ENCODE measurements at regions not wholly inside any gene's neighbourhood (a gene's known extent, or its start where the extent isn't known, plus 50 kb on each side); places are given as distances from the start of the nearest gene placed in this dataset.

DNA sequence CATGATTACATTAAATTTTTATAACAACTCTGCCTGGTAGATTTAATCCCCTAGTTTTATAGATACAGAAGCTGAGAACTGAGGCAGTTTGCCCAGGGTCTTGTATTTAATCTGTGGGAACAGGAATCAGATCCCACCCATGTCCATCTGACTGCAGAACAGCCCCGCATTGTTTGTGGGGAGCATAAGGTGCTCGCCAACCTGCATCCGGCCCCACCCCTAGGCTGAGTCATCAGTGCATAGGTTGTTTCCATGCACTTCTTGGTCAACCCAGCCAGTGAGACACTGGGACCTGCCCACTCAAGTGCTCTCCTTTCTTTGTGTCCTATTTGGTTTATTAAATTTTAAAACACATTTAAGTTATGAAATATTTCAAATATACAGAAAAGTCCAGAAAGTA lies 266.2 kb downstream of the OPA1 start:
- intact Hi-C loops (cut with DNase I; ENCODE audit: low total_unique reads), result loop anchor here (1.0 kb wide), 1 partner anchor 15 kb away; no protein-coding TSS in a partner anchor
- no peak overlapping the region for H3K4me3 ChIP-seq
- H3K27me3 ChIP-seq, result no peaks in the 10 kb centered on the region
- H3K9me3 ChIP-seq, result no peaks in the 10 kb centered on the region
- no peak for TF ChIP-seq POLR2A (IDR thresholded peaks at IDR 0.05)
- no peak for TF ChIP-seq POLR2AphosphoS5 (IDR thresholded peaks at IDR 0.05)
- TF ChIP-seq, protein P1, sequence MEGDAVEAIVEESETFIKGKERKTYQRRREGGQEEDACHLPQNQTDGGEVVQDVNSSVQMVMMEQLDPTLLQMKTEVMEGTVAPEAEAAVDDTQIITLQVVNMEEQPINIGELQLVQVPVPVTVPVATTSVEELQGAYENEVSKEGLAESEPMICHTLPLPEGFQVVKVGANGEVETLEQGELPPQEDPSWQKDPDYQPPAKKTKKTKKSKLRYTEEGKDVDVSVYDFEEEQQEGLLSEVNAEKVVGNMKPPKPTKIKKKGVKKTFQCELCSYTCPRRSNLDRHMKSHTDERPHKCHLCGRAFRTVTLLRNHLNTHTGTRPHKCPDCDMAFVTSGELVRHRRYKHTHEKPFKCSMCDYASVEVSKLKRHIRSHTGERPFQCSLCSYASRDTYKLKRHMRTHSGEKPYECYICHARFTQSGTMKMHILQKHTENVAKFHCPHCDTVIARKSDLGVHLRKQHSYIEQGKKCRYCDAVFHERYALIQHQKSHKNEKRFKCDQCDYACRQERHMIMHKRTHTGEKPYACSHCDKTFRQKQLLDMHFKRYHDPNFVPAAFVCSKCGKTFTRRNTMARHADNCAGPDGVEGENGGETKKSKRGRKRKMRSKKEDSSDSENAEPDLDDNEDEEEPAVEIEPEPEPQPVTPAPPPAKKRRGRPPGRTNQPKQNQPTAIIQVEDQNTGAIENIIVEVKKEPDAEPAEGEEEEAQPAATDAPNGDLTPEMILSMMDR (IDR thresholded peaks at IDR 0.05), result no peak
- no peaks in the 10 kb centered on the region for H3K4me1 ChIP-seq
- DNase-seq (ENCODE audit: low spot score in 2 of 2), result no peak
- no peaks in the 10 kb centered on the region for H3K36me3 ChIP-seq
- no peak overlapping the region for H3K27ac ChIP-seq

DNA sequence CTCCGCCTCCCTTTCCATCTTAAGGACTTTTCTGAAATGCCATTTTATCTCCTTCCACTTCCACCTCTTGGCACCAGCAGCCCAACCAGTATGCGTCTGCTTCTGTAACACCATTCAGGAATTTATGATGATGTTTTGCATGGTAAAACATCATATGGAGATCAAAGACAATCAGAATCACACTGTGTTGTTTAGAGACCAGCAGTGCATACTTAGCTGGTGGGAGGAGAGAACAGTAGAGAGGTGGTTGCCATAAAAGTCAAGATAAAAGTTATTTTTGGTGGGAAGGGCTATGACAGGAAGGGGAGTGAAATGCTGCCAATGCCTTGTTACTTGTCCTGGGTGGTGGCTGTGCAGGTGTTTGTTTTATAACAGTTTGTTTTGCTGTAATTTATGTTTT lies 268.0 kb downstream of the OPA1 start:
- H3K4me1 ChIP-seq, result no peaks in the 10 kb centered on the region
- no peaks in the 10 kb centered on the region for H3K9me3 ChIP-seq
- no peaks in the 10 kb centered on the region for H3K36me3 ChIP-seq
- intact Hi-C loops (cut with DNase I; ENCODE audit: low total_unique reads), result loop anchor here (5.0 kb wide), 1 partner anchor 581 kb away; no protein-coding TSS in a partner anchor
- no peak overlapping the region for H3K27ac ChIP-seq
- TF ChIP-seq, protein P1 (IDR thresholded peaks at IDR 0.05), result no peak
- TF ChIP-seq POLR2A (IDR thresholded peaks at IDR 0.05) (no peak), POLR2AphosphoS5 (IDR thresholded peaks at IDR 0.05) (no peak)
- no peaks in the 10 kb centered on the region for H3K27me3 ChIP-seq
- no peak overlapping the region for H3K4me3 ChIP-seq
- no peak for DNase-seq (ENCODE audit: low spot score in 2 of 2)

DNA sequence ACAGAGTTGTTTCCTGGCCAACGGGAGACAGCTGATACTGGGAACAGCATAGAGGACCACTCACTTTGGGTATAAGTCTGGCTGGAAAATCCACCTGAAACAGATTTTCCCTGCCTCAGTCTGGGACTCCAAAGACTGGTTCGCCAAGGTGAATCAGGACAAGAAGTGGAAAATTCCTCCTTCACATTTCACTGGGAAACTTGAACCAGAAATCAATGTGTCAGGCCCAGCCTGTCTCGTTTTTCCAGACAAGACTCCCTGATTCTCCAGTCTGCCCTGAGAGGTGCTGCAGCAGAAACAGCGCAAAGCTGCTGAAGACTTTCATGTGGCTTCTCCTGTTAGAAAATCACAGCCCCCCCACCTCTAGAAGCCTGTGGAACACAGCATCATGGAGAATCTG lies 269.8 kb downstream of the OPA1 start:
- no peaks in the 10 kb centered on the region for H3K4me1 ChIP-seq
- TF ChIP-seq POLR2AphosphoS5 (IDR thresholded peaks at IDR 0.05), result no peak
- TF ChIP-seq, protein P1 (IDR thresholded peaks at IDR 0.05), result no peak
- TF ChIP-seq POLR2A (IDR thresholded peaks at IDR 0.05), result no peak

DNA sequence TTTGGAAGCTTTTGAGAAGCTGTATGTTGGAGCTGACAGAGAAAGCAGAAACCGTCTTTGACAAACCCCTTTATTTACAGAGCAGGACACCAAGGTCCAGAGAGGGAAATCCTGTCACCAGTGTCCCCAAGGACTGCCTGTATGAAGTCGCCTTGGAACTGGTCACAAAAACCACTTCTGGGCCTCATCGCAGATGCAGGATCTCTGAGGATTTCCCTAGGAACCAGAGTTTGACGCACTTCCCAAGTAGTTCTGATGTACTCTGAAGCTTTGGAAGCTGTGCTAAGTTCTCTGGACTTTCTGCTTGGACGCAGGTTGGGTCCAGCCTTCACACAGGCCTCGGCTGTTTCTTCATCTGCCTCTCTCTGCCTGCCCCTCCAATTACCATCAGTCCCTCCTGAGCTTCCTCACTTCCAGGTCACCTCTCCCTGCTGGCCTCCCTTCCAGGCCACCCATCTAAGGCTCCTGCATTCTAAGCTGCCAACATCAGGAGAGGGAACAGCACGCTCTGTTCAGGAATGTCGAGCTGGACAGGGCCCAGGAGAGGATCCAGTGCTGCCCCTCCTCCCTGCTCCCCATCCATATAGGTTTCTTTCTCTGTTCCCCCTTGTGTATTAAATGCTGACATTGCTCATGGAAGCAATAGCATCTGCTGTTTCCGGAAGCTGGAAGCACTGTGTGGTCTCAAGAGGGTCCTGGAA lies 270.8 kb downstream of the OPA1 start:
- H3K36me3 ChIP-seq, result no peaks in the 10 kb centered on the region
- no peak overlapping the region for H3K4me3 ChIP-seq
- intact Hi-C loops (cut with DNase I; ENCODE audit: low total_unique reads), result loop anchor here (5.0 kb wide), 1 partner anchor 578 kb away; no protein-coding TSS in a partner anchor
- TF ChIP-seq, protein P1 (IDR thresholded peaks at IDR 0.05), result no peak
- no peak for TF ChIP-seq POLR2A (IDR thresholded peaks at IDR 0.05)
- no peak for TF ChIP-seq POLR2AphosphoS5 (IDR thresholded peaks at IDR 0.05)
- DNase-seq (ENCODE audit: low spot score in 2 of 2), result no peak
- H3K27ac ChIP-seq, result no peak overlapping the region
- H3K9me3 ChIP-seq, result no peaks in the 10 kb centered on the region
- no peaks in the 10 kb centered on the region for H3K4me1 ChIP-seq
- H3K27me3 ChIP-seq, result no peaks in the 10 kb centered on the region

More for the DNA sequence above, 269.8 kb downstream of the OPA1 start:
- intact Hi-C loops (cut with DNase I; ENCODE audit: low total_unique reads), result loop anchor here (5.0 kb wide), 1 partner anchor 579 kb away; no protein-coding TSS in a partner anchor
- no peaks in the 10 kb centered on the region for H3K27me3 ChIP-seq
- H3K36me3 ChIP-seq, result no peaks in the 10 kb centered on the region
- H3K27ac ChIP-seq, result no peak overlapping the region
- no peak for DNase-seq (ENCODE audit: low spot score in 2 of 2)
- no peaks in the 10 kb centered on the region for H3K9me3 ChIP-seq
- no peak overlapping the region for H3K4me3 ChIP-seq

DNA sequence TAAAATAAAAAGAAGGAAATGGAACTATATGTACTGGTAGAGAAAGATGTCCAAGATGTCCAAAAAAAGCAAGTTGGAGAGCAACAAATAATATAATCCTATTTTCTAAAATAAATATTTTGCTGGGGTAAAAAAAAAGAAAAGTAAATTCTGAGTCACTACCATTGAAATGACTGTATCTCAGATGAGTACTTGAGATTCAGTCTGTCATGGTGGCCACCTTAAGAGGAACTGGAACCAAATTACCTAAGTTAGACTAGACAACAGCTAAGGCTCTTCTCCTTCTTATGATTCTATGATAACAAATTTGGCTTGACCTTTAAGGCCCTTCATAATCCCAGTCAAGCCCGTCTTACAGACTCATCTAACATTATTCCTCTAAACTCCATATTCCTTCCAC lies 270.6 kb upstream of the HES1 start:
- H3K27me3 ChIP-seq, result peaks cover 0 to 5% of the 10 kb centered on the region in 2 donors
- H3K4me3 ChIP-seq, result no peak overlapping the region
- H3K9me3 ChIP-seq, result no peaks in the 10 kb centered on the region
- DNase-seq (ENCODE audit: low spot score in 2 of 2), result no peak
- no peaks in the 10 kb centered on the region for H3K36me3 ChIP-seq
- intact Hi-C loops (cut with DNase I; ENCODE audit: low total_unique reads), result no loop called here
- TF ChIP-seq POLR2A (IDR thresholded peaks at IDR 0.05) (no peak), POLR2AphosphoS5 (IDR thresholded peaks at IDR 0.05) (no peak)
- TF ChIP-seq, protein P1 (IDR thresholded peaks at IDR 0.05), result no peak
- no peak overlapping the region for H3K27ac ChIP-seq
- H3K4me1 ChIP-seq, result no peaks in the 10 kb centered on the region
